Body of pancreas (tissue), 4 donors: ENCODE measurements at regions not wholly inside any gene's neighbourhood (a gene's known extent, or its start where the extent isn't known, plus 50 kb on each side); places are given as distances from the start of the nearest gene placed in this dataset.

Experiments
- ATAC-seq: fragments of 150-250 bp; one replicate; pipeline ENCODE4 v1.9.1; 2016
- DNase-seq, 4 donors: peaks; one replicate each; pipeline ENCODE4 v3.0.0-alpha.2; 2019
- H3K27ac ChIP-seq, 4 donors: fragments of 200-600 bp; sonication (generic); 1 replicate in 3 of 4; 2 replicates in 1 of 4; pipeline versions ENCODE4 v1.5.1 to v1.6.1; 2016 to 2019; ENCODE audit warnings: mild to moderate bottlenecking in 1 of 4, mixed read lengths in 1 of 4, moderate library complexity in 1 of 4
- H3K27me3 ChIP-seq, 2 donors: fragments of 200-600 bp; sonication (generic); one replicate each; pipeline ENCODE4 v1.6.0; 2016; ENCODE audit warnings: mild to moderate bottlenecking in 1 of 2
- H3K36me3 ChIP-seq, 2 donors: fragments of 200-600 bp; sonication (generic); replicated peaks in 1 of 2; 2 replicates each; pipeline ENCODE4 v1.5.1; 2016; ENCODE audit warnings: low read depth in 2 of 2; ENCODE audit not compliant: insufficient read depth in 1 of 2
- H3K4me1 ChIP-seq: fragments of 200-600 bp; sonication (generic); one replicate; pipeline ENCODE4 v1.6.0; 2016
- H3K4me3 ChIP-seq, 2 donors: fragments of 200-600 bp; sonication (generic); 1 replicate in 1 of 2; 2 replicates in 1 of 2; pipeline ENCODE4 v1.5.1; 2016 to 2019
- H3K9me3 ChIP-seq, 3 donors: fragments of 200-600 bp; sonication (generic); 1 replicate in 2 of 3; 2 replicates in 1 of 3; pipeline ENCODE4 v1.5.1; 2016
- POLR2A ChIP-seq, 3 donors: fragments of 450-650 bp; IDR thresholded peaks; one replicate each; pipeline ENCODE4 v1.6.1; 2016; ENCODE audit warnings: antibody characterized with exemption in 3 of 3, mild to moderate bottlenecking in 2 of 3
- WGBS, 2 donors: methylation state at CpG; one replicate each; pipeline ENCODE4 v1.1.5; 2017; 5-methylcytosine and 5-hydroxymethylcytosine counted together
- intact Hi-C: fragments of 100-400 bp; cut with DNase I; formaldehyde crosslinking; loops from one replicate; pipeline ENCODE4 v1.15.1; 2023
- TF ChIP-seq, protein P1 (sequence below), 7 experiments: fragments of 450-650 bp in 4 of 7; fragments of 200-600 bp in 3 of 7; sonication (generic) in 3 of 7; IDR thresholded peaks; one replicate each; pipeline ENCODE4 v1.5.1; 2016 to 2019; ENCODE audit warnings: antibody characterized with exemption in 7 of 7

DNA sequence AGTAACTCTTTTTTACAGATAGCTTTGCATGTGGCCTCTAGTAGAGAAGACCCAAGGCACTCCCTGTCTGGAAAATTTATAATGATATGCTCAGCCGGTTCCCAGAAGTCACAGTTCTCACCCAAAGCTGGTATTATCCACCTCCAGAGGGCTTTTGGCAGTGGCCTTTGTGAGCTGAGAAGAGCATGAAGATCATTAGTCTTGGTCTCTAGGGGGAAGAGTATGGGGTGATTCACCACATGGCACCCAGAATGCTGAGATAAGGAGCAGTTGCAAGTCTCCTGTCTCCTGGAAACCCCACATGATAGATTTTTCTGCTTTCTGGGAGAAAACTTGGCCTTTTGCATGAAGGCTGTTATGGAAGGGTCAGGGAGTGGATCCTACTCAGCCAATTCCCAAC lies 75.4 kb upstream of the PRPS1 start:
- Histone ChIP-seq H3K9me3 (no peaks in the 10 kb centered on the region), H3K36me3 (no peaks in the 10 kb centered on the region), H3K4me1 (no peaks in the 10 kb centered on the region), H3K27ac (no peak overlapping the region), H3K4me3 (no peak overlapping the region), H3K27me3 (no peaks in the 10 kb centered on the region)
- TF ChIP-seq POLR2A (IDR thresholded peaks at IDR 0.05) = no peak
- TF ChIP-seq, protein P1, sequence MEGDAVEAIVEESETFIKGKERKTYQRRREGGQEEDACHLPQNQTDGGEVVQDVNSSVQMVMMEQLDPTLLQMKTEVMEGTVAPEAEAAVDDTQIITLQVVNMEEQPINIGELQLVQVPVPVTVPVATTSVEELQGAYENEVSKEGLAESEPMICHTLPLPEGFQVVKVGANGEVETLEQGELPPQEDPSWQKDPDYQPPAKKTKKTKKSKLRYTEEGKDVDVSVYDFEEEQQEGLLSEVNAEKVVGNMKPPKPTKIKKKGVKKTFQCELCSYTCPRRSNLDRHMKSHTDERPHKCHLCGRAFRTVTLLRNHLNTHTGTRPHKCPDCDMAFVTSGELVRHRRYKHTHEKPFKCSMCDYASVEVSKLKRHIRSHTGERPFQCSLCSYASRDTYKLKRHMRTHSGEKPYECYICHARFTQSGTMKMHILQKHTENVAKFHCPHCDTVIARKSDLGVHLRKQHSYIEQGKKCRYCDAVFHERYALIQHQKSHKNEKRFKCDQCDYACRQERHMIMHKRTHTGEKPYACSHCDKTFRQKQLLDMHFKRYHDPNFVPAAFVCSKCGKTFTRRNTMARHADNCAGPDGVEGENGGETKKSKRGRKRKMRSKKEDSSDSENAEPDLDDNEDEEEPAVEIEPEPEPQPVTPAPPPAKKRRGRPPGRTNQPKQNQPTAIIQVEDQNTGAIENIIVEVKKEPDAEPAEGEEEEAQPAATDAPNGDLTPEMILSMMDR (IDR thresholded peaks at IDR 0.05) = no peak
- no peak for DNase-seq
- 67% methylated on average over 1 of the region's 1 CpG; no CpG with 5 or more reads in 1 of the 2 donors for WGBS, 2 donors
- ATAC-seq = no peak
- intact Hi-C loops = no loop called here

DNA sequence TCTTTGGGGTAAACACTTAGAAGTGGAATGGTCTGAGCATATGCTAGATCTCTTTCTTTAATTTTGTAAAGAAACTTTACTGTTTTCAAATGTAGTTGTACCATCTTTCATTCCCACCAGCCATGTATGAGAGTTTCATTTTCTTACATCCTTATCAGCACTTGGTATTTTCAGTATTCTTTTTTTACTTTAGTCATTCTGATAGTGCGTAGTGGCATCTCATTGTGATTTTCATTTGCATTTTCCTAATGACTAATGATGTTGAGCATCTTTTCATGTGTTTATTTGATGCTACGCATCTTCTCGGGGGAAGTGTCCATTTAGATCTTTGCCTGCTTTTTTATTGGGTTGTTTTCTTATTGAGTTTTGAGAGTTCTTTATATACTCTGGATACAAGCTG lies 71.3 kb upstream of the PRPS1 start:
- Histone ChIP-seq H3K27ac (no peak overlapping the region), H3K9me3 (no peaks in the 10 kb centered on the region), H3K4me3 (no peak overlapping the region), H3K36me3 (no peaks in the 10 kb centered on the region), H3K27me3 (no peaks in the 10 kb centered on the region), H3K4me1 (no peaks in the 10 kb centered on the region)
- 97 to 98% methylated on average over 3 of the region's 3 CpGs for WGBS, 2 donors
- DNase-seq (no peak), ATAC-seq (no peak)
- no peak for TF ChIP-seq POLR2A (IDR thresholded peaks at IDR 0.05)
- TF ChIP-seq, protein P1 (IDR thresholded peaks at IDR 0.05) = no peak
- intact Hi-C loops = no loop called here

DNA sequence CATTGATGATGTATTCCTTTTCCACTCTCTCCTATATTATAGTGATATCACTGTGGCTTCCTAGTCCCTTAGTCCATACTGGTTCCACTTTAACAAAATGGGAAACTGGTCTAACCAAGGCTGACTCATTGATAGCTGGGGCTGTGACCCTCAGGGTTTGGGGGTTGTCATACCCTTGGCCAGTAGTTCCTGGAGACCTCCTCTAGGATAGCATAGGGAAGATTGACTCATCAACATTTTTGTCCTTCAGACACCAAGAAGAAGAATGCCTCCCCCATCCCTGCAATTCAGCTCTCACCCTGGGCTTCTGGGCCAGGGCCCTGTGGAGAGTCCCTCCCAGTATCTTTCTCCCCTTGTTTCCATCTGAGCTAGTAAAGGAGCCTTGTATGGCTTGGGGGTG lies 68.8 kb upstream of the PRPS1 start:
- ATAC-seq = no peak
- DNase-seq = no peak
- H3K4me1 ChIP-seq = no peaks in the 10 kb centered on the region
- no peaks in the 10 kb centered on the region for H3K36me3 ChIP-seq
- H3K4me3 ChIP-seq = no peak overlapping the region
- TF ChIP-seq, protein P1 (IDR thresholded peaks at IDR 0.05) = no peak
- no peaks in the 10 kb centered on the region for H3K27me3 ChIP-seq
- intact Hi-C loops = no loop called here
- no peaks in the 10 kb centered on the region for H3K9me3 ChIP-seq
- H3K27ac ChIP-seq = no peak overlapping the region

DNA sequence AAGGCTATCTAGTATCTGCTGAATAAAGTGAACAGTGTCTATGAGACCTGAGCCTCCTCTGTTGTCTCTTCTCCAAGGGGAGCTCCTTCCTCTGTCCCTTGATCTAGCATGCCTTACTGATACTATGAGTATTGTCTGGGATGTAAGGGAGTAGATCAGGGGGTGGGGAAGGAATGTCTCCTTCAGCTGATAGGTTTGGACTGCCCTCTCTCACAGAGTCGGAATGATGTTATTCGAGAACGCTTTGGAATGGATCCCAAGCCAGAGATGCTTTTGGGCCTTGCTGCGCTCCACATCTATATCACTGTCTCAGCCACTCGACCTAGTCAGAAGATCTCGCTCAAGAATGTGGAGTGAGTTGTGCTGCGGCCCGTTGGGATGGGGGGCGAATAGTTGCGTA lies 68.3 kb upstream of the PRPS1 start:
- H3K4me3 ChIP-seq = no peak overlapping the region
- intact Hi-C loops = no loop called here
- no peaks in the 10 kb centered on the region for H3K27me3 ChIP-seq
- no peaks in the 10 kb centered on the region for H3K9me3 ChIP-seq
- H3K27ac ChIP-seq = no peak overlapping the region
- WGBS, 2 donors = 90 to 95% methylated on average over 10 of the region's 10 CpGs
- H3K36me3 ChIP-seq = no peaks in the 10 kb centered on the region
- no peak for ATAC-seq
- TF ChIP-seq, protein P1 (IDR thresholded peaks at IDR 0.05) = no peak
- no peak for TF ChIP-seq POLR2A (IDR thresholded peaks at IDR 0.05)
- no peak for DNase-seq
- H3K4me1 ChIP-seq = no peaks in the 10 kb centered on the region

DNA sequence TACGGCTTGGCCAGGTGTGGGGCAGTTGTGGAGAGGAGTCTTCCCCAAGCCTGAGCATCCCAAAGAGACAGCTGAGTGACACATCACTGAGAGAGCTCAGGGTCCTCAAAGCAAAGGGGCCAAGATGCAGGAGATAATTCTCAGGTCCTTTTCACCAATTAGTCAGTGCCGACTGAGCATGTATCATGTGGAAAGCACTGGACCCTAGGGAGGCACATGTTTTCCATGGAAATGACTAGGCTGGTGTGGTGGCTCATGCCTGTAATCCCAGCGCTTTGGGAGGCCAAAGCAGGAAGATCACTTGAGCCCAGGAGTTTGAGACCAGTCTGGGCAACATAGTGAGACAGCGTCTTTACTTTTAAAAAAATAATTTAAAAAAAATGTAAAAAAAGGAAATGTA lies 67.3 kb upstream of the PRPS1 start:
- no peaks in the 10 kb centered on the region for H3K9me3 ChIP-seq
- no peak overlapping the region for H3K27ac ChIP-seq
- WGBS, 2 donors = 93 to 100% methylated on average over 3 of the region's 4 CpGs
- H3K4me3 ChIP-seq = no peak overlapping the region
- H3K4me1 ChIP-seq = peaks cover 3% of the 10 kb centered on the region
- DNase-seq (no peak), ATAC-seq (no peak)
- TF ChIP-seq, protein P1 (IDR thresholded peaks at IDR 0.05) = no peak
- no peak for TF ChIP-seq POLR2A (IDR thresholded peaks at IDR 0.05)
- H3K36me3 ChIP-seq = no peaks in the 10 kb centered on the region
- intact Hi-C loops = no loop called here
- no peaks in the 10 kb centered on the region for H3K27me3 ChIP-seq
